Endometrial microvascular endothelial cells (primary cell): ENCODE measurements at regions not wholly inside any gene's neighbourhood (a gene's known extent, or its start where the extent isn't known, plus 50 kb on each side); places are given as distances from the start of the nearest gene placed in this dataset.

Experiments used
- in situ Hi-C: cut with HindIII; loops from 2 replicates; pipeline ENCODE4 v1.10.0; 2017; ENCODE audit warnings: low sequenced_read_pairs, low pct_unique_long_range_greater_than_20kb; ENCODE audit errors: inconsistent ontology term

DNA sequence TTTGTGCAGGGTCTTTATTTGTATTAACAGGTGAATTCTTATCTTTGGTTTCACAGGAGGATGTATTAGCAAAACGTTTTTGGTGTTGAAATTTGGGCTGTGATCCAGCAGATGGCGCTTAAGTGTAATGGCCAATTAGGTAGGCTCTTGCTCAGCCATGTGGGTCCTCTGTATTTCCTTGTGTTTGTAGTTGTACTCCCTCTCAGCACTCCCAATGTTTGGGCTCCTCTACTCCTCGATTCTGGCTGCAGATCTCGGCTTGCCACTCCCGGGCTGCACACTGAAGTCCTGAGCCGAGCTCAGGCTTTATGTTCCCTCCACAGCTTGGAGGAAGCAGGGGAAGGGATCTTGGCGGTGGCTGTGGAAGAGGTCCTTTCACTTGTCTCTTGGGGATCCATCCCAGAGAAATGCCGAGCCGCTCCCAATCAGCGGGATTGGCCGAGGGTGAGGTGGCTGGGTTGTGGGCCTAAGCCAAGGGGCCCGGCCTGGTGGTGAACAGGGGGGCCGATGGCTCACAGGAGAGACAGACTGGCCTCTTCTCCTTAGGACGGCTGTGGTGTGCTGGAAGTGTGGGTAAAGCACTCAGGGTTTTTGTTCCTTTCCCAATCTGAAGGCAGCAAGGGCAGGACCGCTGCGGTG is 133.7 kb downstream of the AEBP2 start:
- in situ Hi-C loops, result loop anchor here (25.0 kb wide), 1 partner anchor 89 kb away; no protein-coding TSS in a partner anchor

DNA sequence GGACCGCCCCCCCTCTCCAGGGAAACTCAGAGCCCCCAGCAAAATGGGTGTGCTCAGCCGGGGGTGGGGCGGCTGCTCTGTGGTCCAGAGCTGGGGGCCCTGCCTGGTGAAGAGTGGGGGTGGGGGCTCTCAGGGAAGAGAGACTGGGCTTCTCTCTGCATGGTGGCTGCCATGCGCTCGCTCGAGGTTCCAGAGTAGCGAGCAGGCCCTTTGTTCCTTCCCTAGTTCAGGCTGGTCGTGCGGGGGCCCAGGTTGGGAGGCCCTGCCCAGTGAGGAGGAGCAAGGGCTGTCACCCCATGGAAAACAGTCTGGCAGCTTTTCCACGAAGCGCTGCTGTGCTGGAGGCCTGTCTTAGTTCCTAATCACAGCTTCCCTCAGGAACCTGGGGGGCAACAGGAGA is 134.6 kb downstream of the AEBP2 start:
- in situ Hi-C loops, result loop anchor here (25.0 kb wide), 1 partner anchor 88 kb away; no protein-coding TSS in a partner anchor

DNA sequence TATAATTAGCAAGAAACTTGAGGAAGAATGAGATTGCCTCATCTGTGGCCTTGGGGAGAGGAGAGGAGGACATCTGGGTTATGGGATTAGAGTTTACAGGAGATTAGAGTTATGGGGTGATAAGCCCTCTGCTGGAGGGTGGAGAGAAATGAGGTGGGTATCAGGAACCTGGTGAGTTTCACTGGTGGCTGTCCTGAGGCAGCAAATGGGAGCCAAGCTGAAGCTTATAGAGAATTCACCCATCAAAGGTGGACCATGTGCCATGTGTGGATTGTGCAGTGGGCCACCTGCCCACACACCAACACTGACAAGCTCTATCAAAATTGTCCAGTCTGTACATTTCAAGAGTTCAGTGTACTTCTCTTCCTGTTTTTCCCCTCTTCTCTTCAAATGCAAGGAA is 135.3 kb downstream of the AEBP2 start:
- in situ Hi-C loops, result loop anchor here (25.0 kb wide), 1 partner anchor 88 kb away; no protein-coding TSS in a partner anchor

DNA sequence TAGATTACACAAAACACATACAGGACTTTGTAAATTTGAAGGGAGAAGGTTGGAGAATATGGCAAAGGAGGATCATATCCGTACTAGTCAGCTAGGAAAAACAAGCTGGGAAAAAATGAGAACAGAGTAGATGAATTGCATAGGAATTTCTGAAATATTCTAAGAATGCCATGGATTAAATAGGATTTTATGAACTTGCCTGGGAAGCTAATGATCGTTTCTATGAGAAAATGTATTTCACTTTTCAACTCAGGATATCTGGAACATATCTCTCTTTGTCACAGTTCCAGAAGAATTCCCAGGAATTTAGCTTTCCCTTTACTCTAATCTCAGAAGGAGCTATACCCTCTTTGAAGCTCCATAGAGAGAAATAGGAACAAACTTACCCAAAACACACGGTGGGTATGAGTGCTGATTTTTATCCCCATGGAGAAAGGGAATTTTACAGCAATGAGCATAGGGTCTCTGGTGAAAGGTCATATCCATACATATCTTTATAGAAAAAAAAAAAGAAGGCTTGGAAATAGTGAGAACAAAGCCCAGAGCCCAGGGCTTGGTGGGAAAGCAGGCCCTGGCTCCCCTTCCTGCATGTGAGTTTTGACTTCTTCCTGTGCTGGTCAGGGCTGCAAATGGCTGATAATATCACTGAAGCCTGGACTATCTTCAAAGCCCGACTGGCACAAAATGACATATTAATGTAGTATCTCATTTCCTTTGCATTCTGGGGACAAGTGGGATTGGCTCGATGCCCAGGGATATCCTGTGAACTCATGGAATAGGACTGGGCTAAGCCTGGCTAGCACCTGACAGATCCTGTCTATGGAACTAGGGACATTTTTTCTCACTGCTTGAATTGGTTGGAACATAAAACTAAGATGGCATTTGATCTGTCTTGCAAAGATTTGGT is 136.3 kb downstream of the AEBP2 start:
- in situ Hi-C loops, result no loop called here

DNA sequence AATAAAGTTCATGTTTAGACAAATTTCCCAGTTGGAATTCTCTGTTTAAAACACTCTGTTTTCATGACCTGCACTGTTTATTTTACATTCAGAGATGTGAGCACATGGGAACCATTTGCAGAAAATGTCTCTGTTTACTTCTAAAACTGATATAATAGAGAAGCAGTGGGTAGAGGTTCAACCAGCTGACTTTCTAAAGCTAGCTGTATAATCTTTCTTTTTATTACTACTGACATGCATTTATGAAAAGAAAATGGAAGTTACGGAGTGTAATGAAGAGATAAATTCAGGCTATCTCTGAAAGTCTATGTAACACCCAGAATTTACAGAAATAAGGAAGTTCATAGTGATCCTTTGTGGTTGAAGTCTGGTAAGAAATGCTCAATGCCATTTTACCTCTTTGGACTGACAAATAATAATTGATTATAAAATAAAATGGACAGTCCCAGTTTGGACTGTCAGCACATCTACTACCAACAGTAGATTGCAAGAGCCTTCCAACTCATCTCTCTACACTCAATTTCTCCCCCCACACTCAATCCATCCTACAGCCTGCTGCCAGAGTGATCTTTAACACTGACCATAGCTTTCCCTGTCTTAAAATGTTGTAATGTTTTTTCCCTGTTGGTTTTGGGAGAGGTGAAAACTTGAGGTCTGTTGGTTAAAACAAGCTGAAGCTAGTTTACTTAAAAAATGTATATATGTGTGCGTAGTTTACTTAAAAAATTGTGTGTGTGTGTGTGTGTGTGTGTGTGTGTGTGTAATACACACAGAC is 137.4 kb downstream of the AEBP2 start:
- in situ Hi-C loops, result no loop called here

DNA sequence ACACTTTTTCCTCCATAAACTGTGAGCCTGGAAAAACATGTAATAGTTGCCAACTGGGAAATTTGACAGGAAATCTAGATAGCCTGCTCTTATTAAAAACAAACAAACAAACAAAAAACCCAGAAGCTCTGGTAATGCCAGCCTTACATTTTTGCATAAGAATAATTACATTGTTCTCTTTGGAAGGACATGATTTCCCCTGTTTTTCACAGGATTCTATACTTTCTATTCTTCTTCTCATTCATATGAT is 137.9 kb downstream of the AEBP2 start:
- in situ Hi-C loops, result no loop called here

DNA sequence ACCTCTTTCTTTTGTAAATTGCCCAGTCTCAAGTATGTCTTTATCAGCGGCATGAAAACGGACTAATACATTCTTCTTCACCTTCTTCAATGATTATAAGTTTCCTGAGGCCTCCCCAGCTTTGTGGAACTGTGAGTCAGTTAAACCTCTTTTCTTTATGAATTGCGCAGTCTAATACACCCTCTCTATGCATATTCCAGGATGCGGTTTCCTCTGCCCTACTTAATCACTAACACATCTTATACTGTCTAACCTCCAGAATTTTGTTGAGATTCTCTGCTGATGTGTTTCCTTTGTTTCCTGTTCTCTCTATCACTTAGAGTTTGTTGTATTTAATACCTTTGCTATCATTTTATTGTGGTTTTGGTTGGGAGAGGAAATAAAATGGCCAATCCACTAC is 145.4 kb downstream of the AEBP2 start:
- in situ Hi-C loops, result no loop called here

DNA sequence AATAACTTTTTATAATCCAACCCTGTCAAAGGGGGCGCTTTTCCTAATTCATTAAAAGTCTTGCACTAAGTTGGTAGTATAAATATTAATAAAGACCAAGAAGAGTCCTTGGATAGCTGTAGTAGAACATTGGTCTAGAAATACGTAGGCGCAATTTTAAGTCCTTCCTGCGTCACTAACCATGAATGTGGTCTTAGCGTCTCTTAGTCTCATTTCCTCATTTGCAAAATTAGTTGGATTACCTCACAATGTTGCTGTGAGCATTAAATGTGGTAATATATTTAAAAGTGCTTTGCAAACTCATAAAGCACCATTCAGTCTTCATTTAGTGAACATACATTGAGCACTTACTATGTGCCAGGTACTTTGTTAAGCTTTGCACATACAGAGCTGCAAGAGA is 149.7 kb downstream of the AEBP2 start:
- in situ Hi-C loops, result no loop called here

DNA sequence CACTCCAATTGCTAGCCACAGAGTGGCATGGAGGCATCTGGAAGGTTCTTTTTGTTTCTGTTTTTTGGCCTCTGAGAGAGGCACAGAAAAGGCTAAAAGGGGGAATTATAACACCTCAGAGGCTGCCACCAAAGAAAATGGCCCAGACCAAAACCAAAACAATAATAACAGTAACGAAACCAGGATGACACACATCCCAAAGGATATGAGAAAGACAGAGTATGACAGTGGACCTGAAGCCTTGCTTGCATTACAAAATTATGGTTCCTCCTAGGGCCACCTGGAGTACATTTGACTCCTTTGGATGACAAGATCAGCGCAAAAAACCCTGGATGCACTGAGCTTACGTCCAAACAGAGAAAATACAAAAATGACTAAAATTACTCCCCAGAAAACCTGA is 152.7 kb downstream of the AEBP2 start:
- in situ Hi-C loops, result no loop called here

DNA sequence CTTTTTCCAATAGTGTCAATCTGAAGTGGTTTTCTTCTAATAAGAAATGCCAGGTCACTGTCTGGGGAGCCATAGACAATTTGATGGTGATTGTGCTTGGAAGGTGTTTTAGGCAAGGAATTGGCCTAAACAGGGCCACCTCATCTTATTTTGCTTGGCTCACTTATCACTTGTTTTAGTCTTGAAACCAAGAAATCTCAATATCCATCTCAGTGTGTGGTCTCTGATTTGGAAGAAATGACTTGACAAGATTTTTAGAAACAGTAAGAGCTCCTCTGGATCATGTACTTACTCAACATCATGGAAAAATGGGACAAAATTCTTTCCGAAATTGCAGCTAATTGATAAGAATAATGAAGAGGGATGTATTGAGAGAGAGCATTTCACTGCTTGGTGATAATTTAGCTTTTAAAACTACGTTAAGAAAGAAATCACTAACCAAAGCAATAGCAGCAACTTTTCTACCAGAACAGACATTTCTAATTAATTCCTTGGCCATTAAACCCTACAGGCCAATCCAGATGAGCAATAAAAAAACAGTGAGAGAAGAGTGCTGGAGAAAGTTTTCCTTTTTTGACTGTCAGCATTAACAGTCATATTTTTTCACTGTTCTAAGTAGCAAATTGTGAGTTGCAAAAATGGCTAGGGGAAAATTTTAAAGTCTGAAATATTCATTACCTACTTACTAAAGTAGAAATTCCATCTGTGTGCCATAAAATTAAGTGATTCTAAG is 157.3 kb downstream of the AEBP2 start:
- in situ Hi-C loops, result no loop called here

DNA sequence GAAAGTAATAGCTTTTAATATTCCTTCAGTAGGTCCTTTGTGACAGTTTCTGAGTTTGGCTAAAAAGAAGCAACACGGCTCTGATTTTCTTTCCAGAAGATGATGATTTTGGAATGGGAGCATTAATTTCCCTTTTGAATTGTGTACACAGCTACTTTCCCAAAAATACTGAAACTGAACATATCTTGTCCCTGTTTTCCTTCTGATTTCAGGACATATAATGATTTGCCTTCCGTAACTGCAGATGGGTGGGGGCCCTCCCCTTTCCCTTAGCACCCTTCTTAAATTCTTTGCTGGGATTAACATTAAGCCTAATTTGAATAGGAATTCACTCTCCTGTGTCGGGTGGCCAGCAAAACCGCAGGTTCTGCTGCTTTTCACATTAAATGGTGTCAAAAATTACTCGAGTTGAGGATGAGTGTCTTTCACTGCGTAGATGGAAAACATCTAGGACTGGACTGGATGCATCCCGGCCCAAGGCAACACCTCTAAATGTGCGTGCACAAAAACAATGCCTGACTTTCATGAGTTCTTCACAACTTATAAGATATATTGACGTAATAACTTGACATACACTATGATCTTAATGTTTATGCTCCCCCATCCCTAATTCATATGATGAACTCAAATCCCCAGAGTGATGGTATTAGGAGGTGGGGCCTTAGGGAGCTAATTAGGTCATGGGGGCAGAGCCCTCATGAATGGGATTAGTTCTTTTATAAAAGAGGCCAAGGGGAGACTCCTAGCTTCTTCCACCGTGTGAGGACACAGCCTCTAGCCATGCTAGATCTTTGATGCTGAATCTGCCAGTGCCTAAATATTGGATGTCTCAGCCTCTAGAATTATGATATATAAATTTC is 158.1 kb downstream of the AEBP2 start:
- in situ Hi-C loops, result no loop called here

DNA sequence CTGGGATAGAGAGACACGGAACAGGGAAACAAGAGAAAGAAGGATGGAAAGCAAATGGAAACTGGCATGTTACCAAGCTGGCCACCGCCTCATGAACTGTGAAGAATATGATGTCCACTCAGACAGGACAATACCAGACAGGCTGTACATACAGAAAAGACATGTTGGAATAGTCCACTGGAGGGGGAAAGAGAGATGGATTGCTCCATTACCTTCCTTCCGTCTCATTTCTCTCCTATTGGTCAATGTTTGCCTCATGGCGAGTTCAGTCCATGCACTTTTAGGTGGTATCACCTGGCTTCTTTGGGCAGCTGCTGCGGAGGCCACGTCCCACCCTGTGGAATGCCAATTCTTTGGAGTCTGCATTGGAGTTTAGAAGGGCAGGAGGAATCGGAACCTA is 166.4 kb downstream of the AEBP2 start:
- in situ Hi-C loops, result no loop called here

DNA sequence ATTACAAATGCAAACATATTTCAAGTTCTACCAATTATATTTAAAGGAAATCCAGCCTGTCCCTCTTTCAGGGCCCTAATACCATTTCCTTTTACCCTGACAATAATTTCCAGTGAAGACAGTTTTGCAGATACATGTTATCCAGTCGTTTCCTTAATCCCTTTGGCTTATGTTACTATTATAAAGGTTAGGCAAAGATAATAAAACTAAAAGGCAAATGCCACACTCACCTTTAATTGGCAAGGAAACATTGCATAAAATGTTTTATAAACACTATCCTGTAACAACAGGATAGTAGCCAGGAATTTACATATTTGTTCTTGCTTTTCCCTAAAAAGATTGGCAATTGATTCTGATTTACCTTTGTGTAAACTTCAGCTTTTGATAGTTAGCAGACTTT is 168.7 kb downstream of the AEBP2 start:
- in situ Hi-C loops, result no loop called here

DNA sequence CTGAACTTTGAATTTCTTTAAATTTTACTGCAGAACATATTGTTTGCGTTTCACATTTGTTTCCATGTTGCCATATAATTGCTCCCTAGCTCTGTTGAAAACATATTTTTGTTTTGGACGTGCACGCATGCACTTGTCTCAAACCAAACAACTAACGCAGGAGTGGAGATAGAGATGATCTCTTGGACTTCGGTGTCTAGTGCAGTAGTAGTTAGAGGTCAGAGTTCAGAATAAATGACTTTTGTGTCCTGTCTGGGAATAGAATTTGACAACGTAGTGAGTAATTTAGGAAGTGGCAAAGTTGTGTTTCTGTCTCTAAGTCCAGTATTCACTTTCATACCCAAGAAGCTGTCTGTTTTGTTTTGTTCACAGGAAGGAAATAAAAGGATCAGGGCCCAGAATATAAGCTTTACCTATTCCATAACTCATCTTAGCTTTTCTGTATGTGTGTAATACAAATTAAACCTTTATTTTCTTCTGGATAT is 173.8 kb downstream of the AEBP2 start:
- in situ Hi-C loops, result no loop called here

DNA sequence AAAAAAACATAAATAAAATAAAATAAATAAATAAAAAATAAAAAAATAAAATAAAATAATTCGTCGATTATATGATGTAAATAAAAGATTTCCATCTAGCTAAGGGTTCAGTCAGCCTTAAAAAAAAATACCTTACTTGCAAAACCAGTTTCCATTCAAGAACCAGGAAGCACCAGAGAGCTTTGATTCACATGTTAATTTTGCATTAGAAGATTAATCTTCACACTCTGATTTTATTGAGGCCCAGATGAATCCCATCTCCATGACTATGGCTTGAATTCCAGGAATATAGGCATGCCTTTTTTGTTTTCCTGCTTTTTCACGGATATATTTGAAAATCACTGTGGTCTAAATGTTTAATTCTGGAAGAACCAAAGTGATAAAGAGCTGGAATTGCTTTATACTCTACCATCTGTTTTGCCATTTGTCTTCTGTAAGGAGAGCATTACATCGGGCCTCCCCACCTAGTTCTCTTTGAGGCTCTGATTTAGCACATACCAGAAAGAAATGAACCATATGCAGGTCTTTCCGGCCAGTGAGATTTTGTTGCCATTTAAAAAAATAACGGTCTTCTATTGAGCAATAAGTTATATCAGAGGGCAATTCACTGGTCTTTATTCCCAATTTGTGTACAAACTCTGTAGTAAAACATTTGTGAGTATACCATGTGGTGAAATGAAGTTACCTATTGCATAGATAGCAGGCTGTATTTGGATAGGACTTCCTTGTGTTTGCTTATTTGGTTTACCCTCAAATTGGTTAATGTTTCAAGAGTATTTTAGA is 175.5 kb downstream of the AEBP2 start:
- in situ Hi-C loops, result no loop called here

DNA sequence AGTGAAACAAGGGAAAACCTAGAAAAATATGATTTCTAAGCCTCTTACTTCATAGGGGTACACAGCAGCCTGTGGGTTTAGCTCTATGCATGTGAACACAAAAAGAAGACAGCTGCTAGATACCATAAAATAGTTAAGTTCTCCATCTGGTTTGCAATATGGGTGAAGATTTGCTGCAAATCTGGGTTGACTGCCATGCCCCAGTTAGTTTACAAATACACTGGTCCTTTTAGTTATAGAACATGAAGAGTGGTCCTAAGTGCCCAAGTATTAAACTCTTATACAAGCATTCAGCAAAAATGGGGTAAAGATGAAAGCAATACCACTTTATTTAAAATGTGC is 176.1 kb downstream of the AEBP2 start:
- in situ Hi-C loops, result no loop called here

DNA sequence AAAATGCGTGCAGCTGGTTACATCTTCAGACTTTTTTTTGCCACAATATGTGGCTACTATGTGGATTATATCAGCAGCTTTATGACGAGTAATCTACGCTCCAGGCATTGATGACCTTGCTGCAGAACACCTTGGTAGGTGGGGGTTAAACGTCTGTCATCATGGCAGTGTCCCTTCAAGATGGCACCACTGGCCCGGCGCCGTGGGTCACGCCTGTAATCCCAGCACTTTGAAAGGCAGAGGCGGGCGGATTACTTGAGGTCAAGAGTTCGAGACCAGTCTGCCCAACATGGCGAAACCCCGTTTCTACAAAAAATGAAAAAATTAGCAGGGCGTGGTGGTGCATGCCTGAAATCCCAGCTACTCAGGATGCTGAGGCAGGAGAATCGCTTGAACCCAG is 177.5 kb downstream of the AEBP2 start:
- in situ Hi-C loops, result no loop called here

DNA sequence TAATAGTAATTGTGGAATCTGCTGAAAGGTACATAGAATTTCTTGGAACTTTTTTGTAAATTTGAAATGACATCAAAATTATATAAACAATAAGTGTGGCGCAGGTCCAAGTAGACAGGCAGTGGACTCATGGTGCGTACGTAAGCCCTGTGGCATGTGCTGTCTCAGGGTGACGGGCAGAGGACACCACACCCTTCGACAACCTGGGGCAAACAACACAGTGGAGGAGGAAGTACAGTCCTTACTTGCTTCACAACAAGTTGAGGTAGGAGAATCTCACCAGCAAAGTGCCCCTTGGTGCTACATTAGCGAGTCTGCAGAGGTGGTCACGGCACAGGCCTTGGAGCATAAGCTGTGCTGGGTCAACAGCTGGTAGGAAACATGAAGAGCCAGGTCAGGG is 180.9 kb downstream of the AEBP2 start:
- in situ Hi-C loops, result no loop called here
